Islet of Langerhans (tissue), 1 donor: ENCODE measurements at regions not wholly inside any gene's neighbourhood (a gene's known extent, or its start where the extent isn't known, plus 50 kb on each side); places are given as distances from the start of the nearest gene placed in this dataset.

Source experiments
- FAIRE-seq: peaks from one replicate; lab custom pipeline; 2011; peaks lifted over from hg19 to GRCh38; lab: Jason Lieb, UNC

DNA sequence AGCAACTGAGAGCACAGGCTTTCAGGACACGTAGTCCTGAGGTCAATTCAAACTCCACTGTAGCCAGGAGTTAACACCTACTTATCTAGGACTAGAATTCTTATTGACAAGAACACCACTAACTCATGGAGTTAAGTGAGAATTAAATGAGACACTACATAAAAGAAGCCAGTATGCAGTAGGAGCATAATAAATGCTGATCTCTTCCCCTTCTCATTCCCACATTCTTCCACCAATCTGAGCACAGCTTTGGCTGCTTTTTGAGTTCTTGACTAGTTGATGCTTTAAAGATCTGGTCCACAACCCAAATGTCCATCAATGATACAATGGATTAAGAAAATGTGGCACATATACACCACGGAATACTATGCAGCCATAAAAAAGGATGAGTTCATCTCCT lies 55.2 kb downstream of the TTC32 start:
- no peak for FAIRE-seq

DNA sequence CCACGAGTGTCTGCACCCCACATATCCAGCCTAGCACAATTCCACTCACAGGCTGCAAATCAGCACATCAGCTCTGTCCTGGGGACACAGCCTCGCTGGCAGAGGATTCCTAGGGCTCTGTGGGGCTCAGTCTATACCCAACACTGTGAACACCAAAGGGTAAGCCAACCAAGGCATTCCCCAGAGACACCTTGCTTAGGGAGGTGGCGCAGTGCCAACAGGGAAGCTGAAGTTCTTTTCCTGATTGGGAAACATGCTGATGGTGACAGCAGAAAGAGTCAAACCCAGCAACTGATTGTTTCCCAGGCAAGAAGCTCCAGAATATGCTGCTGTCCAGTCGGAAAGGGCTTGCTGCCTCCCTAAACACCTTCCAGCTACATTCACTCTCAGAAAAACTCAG lies 55.8 kb downstream of the TTC32 start:
- FAIRE-seq: no peak

DNA sequence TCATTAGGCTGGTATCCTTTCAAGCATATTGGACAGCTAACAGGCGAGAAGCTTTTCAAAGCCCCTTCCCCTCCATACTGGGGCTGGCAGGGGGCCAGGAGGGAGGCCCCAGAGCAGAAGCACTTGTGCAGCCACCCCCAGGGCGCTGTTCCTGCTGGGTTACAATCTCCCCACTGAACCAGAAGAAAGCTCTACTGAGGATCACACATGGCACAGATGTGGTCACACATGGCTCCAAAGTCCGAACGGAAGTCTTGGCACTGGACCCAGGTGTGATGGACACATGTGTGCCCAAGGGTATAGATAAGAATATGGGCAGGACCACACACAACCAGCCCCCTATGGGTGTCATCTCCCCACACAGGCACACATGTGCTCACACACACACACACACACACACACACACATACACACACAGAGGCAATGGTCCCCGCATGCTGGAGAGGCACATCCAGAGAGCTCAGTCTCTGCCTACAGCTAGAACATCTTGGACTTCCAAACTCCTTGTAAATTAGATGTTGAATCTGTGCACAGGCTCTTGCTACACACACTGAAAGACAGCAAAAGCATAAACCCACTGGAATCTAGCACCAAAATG lies 56.4 kb downstream of the TTC32 start:
- FAIRE-seq: no peak

DNA sequence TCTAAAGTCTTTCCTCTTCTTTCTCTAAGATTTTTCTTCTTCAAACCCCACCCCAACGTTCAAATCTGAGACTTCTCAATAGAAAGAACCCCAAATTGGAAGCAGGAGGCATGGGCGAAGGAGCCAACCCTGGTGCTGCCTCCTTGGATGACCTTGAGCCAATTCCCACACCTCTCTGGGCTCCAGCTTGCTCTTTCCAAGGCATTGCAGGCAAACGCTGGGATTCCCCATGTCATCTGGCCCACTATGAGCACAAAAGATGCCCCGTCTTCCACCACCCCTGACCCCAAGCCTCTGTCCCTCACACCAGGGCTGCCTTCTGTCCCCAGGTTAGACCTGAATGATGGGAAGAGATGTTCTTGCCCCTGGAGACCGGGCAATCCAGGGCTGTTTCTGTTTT lies 57.0 kb downstream of the TTC32 start:
- no peak for FAIRE-seq

DNA sequence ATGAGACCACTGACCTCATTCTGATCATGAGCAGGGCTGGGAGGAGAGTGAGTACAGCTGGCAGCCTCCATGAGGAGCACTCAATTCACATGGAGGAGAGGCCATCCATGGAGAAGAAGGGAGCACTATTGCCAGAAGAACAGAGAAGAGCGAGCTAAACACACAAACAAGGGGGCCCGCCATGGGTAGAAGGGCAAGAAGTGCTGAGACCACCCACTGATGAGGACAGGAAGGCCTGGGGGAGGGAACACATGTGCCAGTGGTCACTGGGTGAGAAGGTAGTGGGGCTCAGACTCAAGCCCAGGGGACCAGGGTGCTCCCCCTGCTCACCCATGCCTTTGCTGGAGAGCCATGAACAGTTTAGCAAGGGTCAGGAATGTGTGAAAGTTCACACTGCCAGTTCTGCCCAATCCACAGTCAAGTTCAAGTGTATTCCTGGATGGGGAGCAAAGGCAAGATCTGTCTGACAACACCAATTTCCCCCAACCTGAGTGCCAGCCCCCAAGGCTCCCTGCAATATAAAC lies 57.7 kb downstream of the TTC32 start:
- FAIRE-seq: no peak

DNA sequence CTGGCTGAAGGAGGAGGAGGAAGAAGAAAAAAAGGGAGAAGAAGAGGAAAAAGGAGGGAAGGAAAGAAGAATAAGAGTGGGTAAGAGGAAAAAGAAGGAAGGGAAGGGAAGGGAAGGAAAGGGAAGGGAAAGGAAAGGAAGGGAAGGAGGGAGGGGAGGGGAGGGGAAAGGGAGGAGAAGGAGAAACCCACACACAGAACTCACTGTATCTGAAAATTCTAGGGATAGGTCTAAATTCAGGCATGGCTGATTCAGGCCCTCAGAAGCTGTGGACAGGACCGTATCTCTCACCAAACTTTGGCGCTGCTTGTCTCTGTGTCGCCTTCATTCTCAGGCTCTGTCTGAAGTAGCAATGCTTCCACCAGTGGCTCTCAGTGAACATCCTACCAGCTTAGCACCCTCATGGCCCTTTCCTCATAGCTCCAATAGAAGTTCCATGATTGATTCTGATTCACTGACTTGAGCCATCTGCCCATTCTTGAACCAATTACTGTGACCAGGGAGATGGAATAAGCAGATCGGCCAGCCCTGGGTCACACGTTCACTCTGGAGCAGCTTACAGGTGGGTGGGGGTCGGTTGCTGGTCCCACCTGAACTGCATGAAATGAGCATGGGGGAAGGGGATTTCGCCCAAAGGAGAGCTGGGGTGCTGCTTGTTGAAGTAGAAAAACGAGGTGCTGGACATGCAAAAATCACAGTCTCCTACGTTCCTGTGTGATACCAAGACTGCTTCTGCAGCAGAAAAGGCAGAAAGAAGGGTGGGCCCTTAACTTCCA lies 59.7 kb downstream of the TTC32 start:
- FAIRE-seq: no peak

DNA sequence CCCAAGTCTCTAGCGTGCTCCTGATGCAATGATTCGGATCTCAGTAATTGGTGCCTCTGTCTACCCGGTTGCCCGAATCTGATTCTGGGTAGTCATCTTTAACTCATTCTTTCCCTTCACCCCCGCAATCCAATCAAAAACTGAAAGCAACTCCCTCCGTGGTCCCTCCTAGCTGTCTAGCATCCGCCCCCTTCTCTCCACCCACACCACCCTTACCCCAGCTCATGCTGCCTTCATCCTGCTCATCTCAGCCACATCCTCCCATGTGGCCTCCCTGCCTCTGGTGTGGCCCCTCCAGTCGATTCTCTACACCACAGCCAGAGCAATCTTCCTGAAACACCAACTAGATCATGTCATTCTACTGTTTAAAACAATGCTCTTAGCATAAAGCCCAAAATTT lies 62.3 kb downstream of the TTC32 start:
- no peak for FAIRE-seq

DNA sequence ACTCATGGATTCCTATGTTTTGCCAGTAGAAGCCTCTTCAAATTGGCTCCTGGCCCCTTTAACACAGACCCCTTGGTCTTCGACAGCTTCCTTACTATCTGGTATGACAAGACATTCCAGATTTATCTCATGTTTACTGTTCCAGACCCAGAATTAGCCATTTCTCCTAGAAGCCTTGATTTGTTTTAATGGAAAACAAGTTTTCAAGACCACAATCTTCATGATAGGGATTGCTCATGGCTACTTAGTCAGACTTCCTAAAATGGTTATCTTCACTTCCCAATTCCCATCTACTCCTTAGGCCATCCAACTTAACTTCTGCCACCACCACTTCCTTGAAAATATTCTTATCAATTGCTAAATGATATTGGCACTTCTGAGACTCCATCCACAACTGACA lies 63.2 kb downstream of the TTC32 start:
- no peak for FAIRE-seq

DNA sequence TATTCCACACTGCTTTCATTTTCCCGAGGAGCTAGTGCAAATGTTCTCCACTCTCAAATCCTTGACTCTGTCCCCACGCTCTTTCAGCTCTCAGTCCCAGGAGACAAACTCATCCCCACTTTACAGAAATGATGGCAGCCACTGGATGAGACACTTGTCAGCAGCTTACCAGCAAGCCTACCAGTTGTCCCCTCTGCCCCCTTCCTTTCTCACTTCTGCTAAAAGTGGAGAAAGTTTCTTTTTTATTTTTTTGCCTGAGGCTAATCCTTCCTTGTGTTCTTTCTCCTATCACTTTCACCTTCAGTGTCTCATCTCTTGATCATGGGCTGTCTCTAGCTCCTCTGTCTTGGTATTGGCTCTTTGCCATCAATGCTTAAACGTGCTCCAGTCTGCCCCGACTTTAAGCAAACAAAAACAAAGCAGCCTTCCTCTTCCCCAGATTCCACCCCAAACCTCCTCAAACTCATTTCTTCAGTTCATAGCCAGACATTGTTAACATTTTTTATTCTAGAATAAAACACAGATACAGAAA lies 64.5 kb downstream of the TTC32 start:
- no peak for FAIRE-seq

DNA sequence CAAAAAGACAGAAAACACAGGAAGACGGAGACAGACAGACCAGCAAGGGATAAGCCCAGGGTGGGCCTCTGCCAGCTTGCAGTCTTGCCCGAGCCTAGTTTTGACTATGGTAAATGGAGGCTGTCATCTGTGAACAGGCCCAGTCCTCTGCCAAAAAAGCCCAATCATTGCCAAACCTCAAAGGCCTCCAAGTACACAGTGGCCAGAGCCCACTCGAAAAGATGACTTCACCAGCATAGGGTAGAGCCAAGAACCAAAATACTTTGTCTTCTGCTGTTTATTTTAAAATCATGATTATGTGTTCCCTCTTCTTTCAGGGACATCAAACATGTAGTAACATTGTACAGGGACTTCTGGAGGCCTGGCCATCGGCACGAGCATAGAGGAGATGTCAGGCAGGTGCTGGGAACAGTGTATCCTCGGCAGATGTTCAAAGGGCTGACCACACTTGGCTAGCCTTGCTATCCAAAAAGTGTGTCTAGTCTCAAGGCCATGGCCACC lies 66.0 kb downstream of the TTC32 start:
- FAIRE-seq: no peak

DNA sequence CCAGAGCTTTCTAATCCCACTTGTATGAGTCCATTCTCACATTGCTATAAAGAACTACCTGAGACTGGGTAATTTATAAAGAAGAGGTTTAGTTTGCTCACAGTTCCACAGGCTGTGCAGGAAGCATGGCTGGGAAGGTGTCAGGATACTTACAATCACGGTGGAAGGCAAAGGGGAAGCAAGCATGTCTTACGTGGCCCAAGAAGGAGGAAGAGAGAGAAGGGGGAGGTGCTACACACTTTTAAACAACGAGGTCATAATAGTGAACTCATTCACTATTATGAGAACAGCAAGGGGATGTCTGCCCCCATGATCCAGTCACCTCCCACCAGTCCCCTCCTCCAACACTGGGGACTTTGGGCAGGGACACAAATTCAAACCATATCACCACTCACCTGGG lies 67.8 kb downstream of the TTC32 start:
- no peak for FAIRE-seq

DNA sequence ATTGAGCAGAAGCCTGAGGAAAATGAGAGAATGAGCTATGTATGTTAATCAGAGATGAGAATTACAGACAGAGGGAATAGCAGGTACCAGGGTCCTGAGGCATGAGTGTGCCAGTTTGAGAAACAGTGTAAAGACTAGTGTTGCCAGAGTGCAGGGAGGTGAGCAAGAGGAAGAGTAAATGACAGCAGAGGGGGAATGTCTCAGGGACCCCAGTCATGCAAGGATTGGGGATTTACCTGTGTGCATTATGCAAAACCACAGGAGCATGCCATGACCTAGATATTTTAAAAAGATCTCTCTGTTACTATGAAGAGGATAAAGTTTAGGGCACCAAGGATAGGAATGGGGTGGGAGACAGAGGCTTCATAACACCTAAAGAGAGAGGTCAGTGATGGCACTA lies 72.1 kb downstream of the TTC32 start:
- FAIRE-seq: no peak

DNA sequence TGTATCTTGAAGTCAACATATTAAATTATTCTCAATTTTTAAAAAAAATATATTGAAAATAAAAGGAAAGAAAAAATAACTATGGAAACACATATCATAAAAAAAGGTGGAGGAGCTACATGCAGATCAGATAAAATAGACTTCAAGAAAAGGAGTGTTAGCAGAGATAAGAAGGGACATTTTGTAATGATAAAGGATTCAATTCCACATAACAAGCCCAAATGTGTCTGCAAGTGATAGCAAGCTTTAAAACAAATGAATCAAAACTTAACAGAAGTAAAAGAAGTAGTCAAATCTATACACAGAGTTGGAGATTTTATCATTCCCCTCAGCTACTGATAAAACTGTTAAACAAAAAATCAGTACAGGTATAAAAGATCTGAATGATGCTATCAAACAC lies 74.9 kb downstream of the TTC32 start:
- FAIRE-seq: no peak

DNA sequence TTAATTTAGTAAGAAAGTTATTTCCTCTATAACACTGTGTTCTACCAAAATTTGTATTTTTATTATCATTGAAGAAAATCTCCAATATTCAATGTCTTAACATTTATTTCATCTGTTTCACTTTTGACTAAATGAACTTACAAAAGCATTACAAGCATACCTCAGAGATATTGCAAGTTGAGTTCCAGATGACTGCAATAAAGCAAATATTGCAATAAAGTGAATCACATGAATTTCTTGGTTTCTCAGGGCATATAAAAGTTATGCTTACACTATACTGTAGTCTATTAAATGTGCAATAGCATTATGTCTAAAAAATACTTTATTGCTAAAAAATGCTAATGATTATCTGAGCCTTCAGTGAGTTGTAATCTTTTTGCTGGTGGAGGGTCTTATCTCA lies 78.3 kb downstream of the TTC32 start:
- FAIRE-seq: no peak

DNA sequence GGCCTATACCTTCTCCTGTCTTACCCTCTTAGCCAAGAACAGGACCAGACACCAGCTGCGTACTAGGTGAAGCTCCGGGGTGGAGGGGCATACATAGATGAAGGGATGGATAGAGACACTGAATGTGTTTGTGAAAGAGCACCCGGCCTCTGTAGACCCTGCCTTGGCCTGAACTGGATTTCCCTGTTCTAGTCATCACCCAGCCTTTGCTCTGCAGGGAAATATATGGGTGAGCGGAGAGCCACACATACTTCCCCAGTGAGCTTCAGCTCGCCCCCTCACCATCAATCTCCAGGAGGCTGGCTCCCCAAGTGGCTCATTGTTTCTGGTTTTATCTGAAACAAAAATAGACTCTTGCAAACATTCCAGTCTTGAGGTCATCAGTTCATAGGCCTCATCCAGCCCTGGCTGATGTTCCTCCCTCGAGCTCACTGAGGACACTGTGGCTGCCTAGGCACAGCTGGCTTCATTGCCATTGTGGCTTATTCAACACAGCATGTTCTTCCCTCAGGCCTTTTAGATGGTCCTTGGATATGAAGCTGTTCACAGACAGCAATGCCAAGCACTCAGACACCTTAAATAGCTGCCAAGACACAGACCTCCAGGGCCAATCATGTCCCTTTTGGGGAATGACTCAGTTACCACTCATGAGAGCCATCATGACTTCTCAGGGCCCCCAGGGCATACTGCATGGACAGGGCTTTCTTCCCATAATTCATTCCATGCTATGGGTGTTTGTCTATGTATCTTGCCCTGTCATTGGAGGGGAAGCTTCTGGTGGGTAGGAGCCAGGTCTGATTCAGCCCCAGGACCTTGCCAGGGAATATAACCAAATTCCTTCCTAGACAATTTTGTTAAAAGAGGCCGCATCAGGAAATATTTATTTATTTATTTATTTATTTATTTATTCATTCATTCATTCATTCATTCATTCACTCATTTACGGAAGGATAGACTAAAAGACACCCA lies 82.4 kb downstream of the TTC32 start:
- FAIRE-seq: no peak

DNA sequence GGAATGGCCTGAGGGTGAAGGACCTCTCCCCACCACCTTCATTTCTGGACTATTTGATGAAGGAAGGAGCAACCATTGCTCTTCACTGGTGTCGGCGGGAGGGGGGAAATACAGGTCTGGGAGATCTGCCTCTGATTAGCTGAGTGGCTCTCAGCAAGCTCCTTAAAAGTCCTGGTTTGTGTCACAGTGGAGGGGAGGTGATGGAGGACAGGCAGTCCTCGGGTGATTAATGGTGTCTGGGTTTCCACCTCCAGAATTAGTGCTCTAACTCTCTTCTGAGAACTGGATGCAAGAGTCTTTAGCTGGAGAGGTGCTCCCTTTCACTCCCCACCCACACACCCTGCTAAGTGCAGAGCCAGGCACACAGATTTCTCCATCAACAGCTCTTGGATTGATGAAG lies 83.2 kb downstream of the TTC32 start:
- no peak for FAIRE-seq

DNA sequence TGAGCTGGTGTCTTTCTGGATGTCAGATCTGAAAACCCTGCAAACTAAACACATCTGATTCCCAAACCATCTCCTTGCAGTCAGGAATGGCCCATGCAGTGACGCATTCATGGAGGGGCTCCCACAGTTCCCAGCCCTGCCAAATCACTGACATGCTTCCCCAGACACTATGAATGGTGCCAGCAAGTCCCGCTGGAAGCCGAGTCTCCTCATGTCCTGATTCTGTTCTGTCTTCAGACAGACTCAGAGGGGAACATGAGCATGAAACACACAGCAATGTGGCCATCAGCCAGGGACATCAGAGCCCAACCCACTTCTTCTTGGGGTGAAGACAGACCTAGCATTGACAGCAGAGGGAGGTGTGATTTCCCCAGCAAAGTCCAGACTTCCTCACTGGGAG lies 83.7 kb downstream of the TTC32 start:
- no peak for FAIRE-seq

DNA sequence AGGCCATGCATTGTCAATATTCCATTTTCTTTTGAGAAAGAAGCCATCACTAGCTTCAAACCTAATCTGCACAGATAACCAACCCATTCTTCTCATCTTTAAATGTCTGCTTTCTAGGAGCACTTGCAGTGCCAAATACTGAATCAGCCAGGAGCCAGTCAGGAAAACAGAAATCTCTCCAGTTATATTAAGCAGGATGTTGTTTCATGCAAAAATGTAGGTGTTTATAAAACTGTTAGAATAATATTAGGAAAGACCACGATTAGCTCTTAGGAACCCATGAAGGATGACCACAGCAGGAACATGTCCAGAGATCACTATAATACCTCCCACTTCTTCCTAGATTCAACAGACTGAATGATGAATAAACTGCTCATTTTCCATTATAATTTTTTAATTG lies 86.0 kb downstream of the TTC32 start:
- no peak for FAIRE-seq

DNA sequence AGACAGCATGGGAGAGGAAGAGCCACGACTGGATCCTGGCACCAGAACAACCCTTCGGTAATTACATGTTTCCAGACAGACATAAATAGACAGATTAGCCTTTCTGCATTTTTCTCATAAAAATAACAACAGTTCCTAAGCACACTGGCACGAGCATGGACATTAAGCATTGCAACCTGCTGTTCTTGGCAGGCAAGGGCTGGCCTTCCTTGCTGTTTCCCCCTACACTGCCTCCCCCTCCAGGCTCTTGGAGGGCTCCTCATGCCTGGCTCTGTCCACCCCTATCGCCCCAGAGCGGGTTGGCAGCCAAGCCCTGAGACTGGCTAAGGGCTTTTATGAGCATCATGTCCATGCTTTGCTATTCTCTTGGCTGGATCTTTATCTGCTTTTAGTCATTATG lies 89.6 kb downstream of the TTC32 start:
- no peak for FAIRE-seq

DNA sequence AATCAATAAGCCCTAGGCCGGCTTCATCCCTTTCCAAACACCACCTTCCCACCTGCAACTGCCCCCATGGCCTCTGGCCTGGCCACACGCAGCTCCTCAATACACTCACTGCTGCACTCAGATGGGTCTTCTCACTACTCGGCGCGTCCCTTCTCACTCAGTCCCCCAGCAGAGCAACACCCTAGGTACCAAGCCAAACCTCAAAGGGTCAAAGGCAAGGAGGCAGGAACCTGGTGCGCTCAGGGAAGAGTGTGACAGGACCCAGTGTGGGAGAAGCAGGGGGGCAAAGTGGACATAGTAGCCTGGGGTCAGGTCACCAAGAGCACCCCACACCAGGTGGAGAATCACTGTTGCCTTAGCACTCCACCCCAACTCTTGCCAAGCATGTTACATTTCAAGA lies 90.6 kb downstream of the TTC32 start:
- FAIRE-seq: no peak

DNA sequence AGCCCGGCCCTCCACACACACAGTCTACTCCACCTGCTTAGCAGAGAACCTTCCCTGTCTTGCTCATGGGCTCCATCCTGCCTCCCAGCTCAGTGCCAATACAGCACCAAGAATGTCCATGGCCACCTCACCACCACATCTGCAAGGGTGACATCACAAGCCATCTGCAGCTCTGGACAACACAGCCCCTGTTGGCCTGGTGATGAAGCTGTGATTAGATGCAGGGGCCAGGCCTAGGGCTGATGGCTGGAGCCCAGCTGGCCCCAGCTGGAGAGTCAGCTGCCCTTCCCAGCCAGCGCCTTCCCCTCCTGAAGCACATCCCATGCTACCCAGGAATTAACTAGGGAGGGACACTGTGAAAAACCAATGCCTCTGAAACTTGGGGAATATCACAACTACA lies 91.1 kb downstream of the TTC32 start:
- no peak for FAIRE-seq

DNA sequence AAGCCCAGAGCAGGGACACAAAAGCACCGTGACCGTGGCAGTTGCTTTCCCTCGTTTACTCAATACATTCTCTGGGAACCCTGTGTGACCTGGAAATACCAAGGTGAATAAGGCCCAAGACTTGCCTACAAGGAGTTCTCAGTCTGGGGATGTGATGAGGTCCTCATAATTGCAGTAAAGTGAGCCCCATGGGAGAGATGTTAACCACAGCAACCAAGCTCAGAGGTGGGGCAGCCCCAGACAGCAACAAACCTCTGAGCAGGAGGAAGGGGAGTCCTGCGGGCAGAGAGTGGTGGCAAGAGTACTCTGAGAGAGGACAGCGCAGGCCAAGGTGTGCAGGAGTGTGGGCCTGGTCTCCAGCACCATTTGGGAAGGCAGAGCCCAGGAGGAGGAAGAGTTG lies 91.6 kb downstream of the TTC32 start:
- no peak for FAIRE-seq

DNA sequence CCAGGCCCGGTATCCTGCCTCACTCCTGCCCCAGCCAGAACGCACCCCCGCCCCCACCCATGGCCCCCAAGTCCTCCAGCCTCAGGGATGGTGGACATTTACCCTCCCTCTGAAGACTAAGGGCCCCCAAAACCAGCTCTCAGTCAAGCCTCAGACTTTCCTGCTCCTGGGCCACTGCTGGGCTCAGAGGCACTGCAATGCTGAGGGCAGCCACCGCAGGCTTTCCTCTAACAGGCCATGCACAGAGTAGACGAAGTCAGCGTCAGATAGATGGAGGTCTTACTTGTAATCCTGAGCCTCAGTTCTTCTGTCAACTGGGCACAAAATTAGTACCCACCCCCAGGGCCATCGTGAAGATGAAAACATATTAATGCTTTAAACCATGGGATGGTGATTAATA lies 92.6 kb downstream of the TTC32 start:
- no peak for FAIRE-seq
